Lower leg skin (tissue), 3 donors: ENCODE measurements at regions not wholly inside any gene's neighbourhood (a gene's known extent, or its start where the extent isn't known, plus 50 kb on each side); places are given as distances from the start of the nearest gene placed in this dataset.

Experiments used
- CTCF ChIP-seq, 3 donors: fragments of 450-650 bp; IDR thresholded peaks; one replicate each; pipeline ENCODE4 v1.5.1; 2016; ENCODE audit warnings: antibody characterized with exemption in 3 of 3, mild to moderate bottlenecking in 3 of 3, moderate library complexity in 2 of 3
- POLR2A ChIP-seq, 2 donors: fragments of 450-650 bp; IDR thresholded peaks; one replicate each; pipeline ENCODE4 v1.6.1; 2016 to 2017; ENCODE audit warnings: antibody characterized with exemption in 2 of 2, mild to moderate bottlenecking in 1 of 2, moderate library complexity in 1 of 2

GRCh38 chr14:22332686-22333421, 256.2 kb downstream of the DAD1 start:
- no peak for TF ChIP-seq CTCF (IDR thresholded peaks at IDR 0.05)
- no peak for TF ChIP-seq POLR2A (IDR thresholded peaks at IDR 0.05)
